ENCODE measurements at regions not wholly inside any gene's neighbourhood (a gene's known extent, or its start where the extent isn't known, plus 50 kb on each side); places are given as distances from the start of the nearest gene placed in this dataset.

DNA sequence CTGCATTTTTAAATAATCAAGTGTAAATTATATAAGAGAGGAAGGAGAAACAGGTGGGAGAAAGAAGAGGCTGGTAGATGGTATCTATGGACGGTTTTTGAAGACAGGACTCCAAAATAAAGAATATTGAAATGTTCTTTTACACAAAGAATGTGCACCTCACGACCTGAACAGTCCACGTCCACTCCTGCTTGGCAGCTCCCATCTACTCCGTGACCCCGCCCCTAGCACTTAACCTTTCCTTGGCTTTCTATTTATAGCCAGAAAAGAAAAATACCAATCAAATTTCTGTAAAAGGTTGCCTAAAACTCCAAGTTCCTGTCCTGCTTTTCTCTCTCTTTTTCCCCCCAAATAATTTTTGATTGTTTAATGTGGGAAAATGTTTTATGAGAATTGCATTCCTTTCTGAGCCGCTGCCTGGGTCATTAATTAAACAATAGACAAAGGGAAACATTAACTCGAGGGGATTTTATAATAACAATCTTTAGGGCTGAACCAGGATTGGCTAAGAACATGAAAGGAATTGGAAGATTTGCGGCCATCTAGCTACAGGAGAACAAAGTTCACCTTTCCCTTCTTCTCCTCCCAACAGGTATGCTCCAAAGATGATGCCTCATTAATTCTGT is 173.6 kb upstream of the MAP3K1 start:
- H3K4me1 ChIP-seq = peaks cover 48% of the 10 kb centered on the region
- no peaks in the 10 kb centered on the region for H3K9me3 ChIP-seq
- no peaks in the 10 kb centered on the region for H3K27me3 ChIP-seq
- no peaks in the 10 kb centered on the region for H3K36me3 ChIP-seq
- no peak for DNase-seq (ENCODE audit: low spot score in 2 of 2)
- no peak overlapping the region for H3K4me3 ChIP-seq
- H3K27ac ChIP-seq = peak overlapping the region; percentile 12
- 59% methylated on average over 8 of the region's 8 CpGs for WGBS
- TF ChIP-seq, protein P1, sequence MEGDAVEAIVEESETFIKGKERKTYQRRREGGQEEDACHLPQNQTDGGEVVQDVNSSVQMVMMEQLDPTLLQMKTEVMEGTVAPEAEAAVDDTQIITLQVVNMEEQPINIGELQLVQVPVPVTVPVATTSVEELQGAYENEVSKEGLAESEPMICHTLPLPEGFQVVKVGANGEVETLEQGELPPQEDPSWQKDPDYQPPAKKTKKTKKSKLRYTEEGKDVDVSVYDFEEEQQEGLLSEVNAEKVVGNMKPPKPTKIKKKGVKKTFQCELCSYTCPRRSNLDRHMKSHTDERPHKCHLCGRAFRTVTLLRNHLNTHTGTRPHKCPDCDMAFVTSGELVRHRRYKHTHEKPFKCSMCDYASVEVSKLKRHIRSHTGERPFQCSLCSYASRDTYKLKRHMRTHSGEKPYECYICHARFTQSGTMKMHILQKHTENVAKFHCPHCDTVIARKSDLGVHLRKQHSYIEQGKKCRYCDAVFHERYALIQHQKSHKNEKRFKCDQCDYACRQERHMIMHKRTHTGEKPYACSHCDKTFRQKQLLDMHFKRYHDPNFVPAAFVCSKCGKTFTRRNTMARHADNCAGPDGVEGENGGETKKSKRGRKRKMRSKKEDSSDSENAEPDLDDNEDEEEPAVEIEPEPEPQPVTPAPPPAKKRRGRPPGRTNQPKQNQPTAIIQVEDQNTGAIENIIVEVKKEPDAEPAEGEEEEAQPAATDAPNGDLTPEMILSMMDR (IDR thresholded peaks at IDR 0.05) = no peak
- TF ChIP-seq EP300 (IDR thresholded peaks at IDR 0.05) (no peak), POLR2A (IDR thresholded peaks at IDR 0.05) (no peak), POLR2AphosphoS5 (IDR thresholded peaks at IDR 0.05) (no peak)

DNA sequence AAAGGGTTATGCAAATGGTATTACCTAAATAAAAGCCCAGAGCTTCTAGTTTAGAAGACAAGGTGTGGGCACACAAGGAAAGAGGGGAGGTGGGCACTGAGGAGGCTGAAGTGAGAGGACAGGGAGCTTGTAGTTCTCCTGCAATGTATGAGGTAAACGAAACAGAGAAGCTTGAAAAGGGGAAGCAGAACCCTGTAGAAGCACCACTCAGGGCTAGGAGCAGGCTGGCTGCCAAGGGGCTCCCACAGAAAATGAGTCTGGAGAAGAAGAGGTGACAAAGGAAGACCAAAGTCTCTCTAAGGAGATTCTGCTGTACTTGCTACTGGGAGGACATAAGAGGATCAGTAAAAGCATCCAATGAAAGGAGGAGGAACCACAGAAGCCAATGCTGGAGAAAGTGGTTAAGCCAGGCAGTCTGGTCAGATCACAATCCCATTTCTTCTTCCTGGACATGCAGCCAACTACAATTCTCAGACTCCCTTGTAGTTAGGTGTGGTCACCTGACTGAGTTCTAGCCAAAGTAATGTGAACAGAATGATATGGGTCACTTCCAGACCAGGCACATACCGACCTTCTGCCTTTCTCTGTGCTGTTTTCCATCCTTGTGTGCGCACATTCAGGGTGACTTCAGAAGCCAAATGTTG is 174.5 kb upstream of the MAP3K1 start:
- Histone ChIP-seq H3K27ac (peak overlapping the region; percentile 80), H3K4me1 (peaks cover 48% of the 10 kb centered on the region), H3K36me3 (no peaks in the 10 kb centered on the region), H3K9me3 (no peaks in the 10 kb centered on the region), H3K27me3 (no peaks in the 10 kb centered on the region), H3K4me3 (no peak overlapping the region)
- WGBS = 77% methylated on average over 3 of the region's 3 CpGs
- TF ChIP-seq POLR2AphosphoS5 (IDR thresholded peaks at IDR 0.05) (no peak), POLR2A (IDR thresholded peaks at IDR 0.05) (no peak), EP300 (IDR thresholded peaks at IDR 0.05) (no peak)
- TF ChIP-seq, protein P1 (IDR thresholded peaks at IDR 0.05) = no peak
- DNase-seq (ENCODE audit: low spot score in 2 of 2) = no peak

DNA sequence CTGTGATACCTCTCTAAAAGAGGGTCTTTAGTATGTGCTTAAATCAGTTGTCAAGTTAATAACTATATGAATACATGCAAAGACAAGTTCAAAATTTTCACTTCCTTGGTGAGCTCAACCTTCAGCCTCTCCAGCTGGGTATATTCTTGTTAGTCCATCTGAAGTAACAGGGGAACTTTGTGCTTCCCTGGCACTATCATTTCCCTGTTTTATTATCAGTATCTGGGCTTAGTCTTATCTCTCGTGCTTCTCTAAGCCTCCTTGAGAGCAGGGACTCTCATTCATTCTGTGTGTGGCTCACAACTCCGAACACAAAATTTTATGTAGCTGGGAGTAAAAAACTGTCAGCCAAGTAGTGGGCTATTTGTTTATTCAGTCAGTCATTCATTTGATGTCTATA is 175.9 kb upstream of the MAP3K1 start:
- Histone ChIP-seq H3K27ac (peak overlapping the region; percentile 80), H3K9me3 (no peaks in the 10 kb centered on the region), H3K36me3 (no peaks in the 10 kb centered on the region), H3K4me3 (no peak overlapping the region), H3K4me1 (peaks cover 48% of the 10 kb centered on the region), H3K27me3 (no peaks in the 10 kb centered on the region)
- WGBS = 76% methylated on average over 2 of the region's 2 CpGs
- DNase-seq (ENCODE audit: low spot score in 2 of 2) = no peak
- TF ChIP-seq POLR2AphosphoS5 (IDR thresholded peaks at IDR 0.05) = no peak

DNA sequence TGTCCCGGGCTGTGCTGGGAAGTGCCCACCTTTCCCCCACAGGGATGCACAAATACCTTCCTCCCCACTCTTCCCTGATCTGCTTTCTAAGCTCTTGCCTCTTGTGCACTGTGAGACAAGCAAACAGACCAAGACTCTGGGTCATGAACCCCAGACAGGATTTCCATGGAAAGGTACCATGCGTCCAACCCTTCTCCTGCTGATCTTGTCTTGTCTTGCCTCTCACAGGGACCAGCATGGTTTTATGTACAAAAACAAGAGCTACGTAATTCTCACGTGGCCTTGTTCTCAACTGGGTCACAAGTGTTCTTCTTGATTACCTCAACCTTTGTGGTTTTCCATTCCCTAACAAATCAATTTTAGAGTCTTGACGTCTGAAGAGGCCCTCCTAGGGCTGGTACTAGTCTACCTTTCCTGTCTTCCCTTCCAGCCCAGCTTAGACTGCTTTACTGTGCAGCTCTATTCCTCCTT is 176.5 kb upstream of the MAP3K1 start:
- WGBS = 55% methylated on average over 5 of the region's 5 CpGs
- peaks cover 48% of the 10 kb centered on the region for H3K4me1 ChIP-seq
- no peak for TF ChIP-seq POLR2A (IDR thresholded peaks at IDR 0.05)
- TF ChIP-seq EP300 (IDR thresholded peaks at IDR 0.05) = no peak
- TF ChIP-seq, protein P1 (IDR thresholded peaks at IDR 0.05) = no peak
- no peak for TF ChIP-seq POLR2AphosphoS5 (IDR thresholded peaks at IDR 0.05)
- peak overlapping the region; percentile 80 for H3K27ac ChIP-seq
- H3K9me3 ChIP-seq = no peaks in the 10 kb centered on the region
- DNase-seq (ENCODE audit: low spot score in 2 of 2) = no peak
- H3K36me3 ChIP-seq = no peaks in the 10 kb centered on the region
- H3K4me3 ChIP-seq = no peak overlapping the region
- H3K27me3 ChIP-seq = no peaks in the 10 kb centered on the region

DNA sequence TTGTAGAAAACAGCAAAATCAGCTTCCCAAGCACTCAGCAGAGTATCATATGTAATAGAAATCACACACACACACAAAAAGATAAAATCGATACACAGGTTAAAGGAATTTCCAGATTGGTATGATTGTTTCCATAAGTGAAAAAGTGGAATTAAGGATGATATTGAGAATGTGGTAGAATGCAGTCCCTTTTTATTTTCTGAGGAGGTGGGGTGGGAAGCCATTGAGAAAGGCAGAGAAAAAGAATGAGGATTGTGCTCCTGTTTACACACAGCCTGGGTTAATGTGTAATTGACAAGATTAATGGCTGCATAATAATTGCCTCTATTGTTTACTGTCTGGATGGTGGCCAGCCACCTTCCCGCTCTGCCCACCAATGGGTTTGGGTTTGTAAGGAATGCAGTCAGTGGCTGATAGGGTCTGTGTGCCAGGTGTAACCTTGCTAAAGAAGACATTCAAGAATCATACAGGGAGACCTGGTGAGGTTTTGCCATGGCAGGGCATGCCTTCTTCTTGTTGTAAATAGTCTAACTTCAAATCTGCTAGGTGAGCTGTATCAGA is 177.2 kb upstream of the MAP3K1 start:
- peaks cover 48% of the 10 kb centered on the region for H3K4me1 ChIP-seq
- no peak overlapping the region for H3K4me3 ChIP-seq
- 48% methylated on average over 2 of the region's 2 CpGs for WGBS
- H3K36me3 ChIP-seq = no peaks in the 10 kb centered on the region
- peak in 1 of 3 donors; percentile 13 for TF ChIP-seq POLR2AphosphoS5 (IDR thresholded peaks at IDR 0.05)
- TF ChIP-seq, protein P1 (IDR thresholded peaks at IDR 0.05) = no peak
- DNase-seq (ENCODE audit: low spot score in 2 of 2) = no peak
- peak overlapping the region; percentile 80 for H3K27ac ChIP-seq
- H3K27me3 ChIP-seq = no peaks in the 10 kb centered on the region
- H3K9me3 ChIP-seq = no peaks in the 10 kb centered on the region

Data from suprapubic skin (tissue), 4 donors.